Activated naive CD4-positive, alpha-beta T cell treated with anti-CD3 and anti-CD28 coated beads, Interleukin-2, amount 50 U/mL, for 24 hours (primary cell): ENCODE measurements at regions not wholly inside any gene's neighbourhood (a gene's known extent, or its start where the extent isn't known, plus 50 kb on each side); places are given as distances from the start of the nearest gene placed in this dataset.

Source experiments
- H3K27ac Mint-ChIP-seq: one replicate; pipeline ENCODE4 v1.8.0; 2021; ENCODE audit warnings: mild to moderate bottlenecking, mixed read lengths
- H3K27me3 Mint-ChIP-seq: one replicate; pipeline ENCODE4 v1.8.0; 2021; ENCODE audit warnings: mixed read lengths
- H3K36me3 Mint-ChIP-seq: one replicate; pipeline ENCODE4 v1.8.0; 2021; ENCODE audit warnings: mixed read lengths
- H3K4me1 Mint-ChIP-seq: one replicate; pipeline ENCODE4 v1.8.0; 2021; ENCODE audit warnings: mixed read lengths
- H3K4me3 Mint-ChIP-seq: one replicate; pipeline ENCODE4 v1.8.0; 2021; ENCODE audit warnings: mild to moderate bottlenecking, mixed read lengths
- H3K9me3 Mint-ChIP-seq: one replicate; pipeline ENCODE4 v1.8.0; 2021; ENCODE audit warnings: mixed read lengths

DNA sequence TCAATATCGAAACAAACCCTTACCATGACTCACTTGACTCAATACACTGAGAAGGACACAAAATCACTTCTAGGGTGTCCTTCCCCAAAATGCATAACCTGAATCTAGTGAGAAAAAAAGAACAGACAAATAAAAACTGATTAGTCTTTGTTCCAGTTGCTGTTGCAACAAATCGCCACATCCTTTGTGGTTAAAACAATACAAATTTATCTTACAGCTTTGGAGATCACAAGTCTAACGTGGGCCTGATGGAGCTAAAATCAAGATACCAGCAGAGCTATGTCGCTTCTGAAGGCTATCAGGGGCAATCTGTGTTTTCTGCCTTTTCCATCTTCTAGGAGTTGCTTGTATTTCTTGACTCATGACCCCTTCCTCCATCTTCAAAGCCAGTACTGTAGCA is 541.7 kb downstream of the KCNJ3 start:
- H3K9me3 Mint-ChIP-seq = peaks cover 5% of the 10 kb centered on the region
- H3K4me1 Mint-ChIP-seq = no peaks in the 10 kb centered on the region
- H3K27me3 Mint-ChIP-seq = no peaks in the 10 kb centered on the region
- H3K27ac Mint-ChIP-seq = no peak overlapping the region
- no peak overlapping the region for H3K4me3 Mint-ChIP-seq
- no peaks in the 10 kb centered on the region for H3K36me3 Mint-ChIP-seq

GRCh38 chr2:155235710-155236109 is 537.2 kb downstream of the KCNJ3 start:
- Mint-ChIP-seq H3K27me3 (no peaks in the 10 kb centered on the region), H3K4me1 (no peaks in the 10 kb centered on the region), H3K4me3 (no peak overlapping the region), H3K36me3 (no peaks in the 10 kb centered on the region), H3K9me3 (peaks cover 4% of the 10 kb centered on the region), H3K27ac (no peak overlapping the region)

GRCh38 chr2:155223781-155224406 is 525.4 kb downstream of the KCNJ3 start:
- Mint-ChIP-seq H3K27me3 (no peaks in the 10 kb centered on the region), H3K4me1 (no peaks in the 10 kb centered on the region), H3K4me3 (no peak overlapping the region), H3K9me3 (peaks cover 5% of the 10 kb centered on the region), H3K36me3 (no peaks in the 10 kb centered on the region), H3K27ac (no peak overlapping the region)

DNA sequence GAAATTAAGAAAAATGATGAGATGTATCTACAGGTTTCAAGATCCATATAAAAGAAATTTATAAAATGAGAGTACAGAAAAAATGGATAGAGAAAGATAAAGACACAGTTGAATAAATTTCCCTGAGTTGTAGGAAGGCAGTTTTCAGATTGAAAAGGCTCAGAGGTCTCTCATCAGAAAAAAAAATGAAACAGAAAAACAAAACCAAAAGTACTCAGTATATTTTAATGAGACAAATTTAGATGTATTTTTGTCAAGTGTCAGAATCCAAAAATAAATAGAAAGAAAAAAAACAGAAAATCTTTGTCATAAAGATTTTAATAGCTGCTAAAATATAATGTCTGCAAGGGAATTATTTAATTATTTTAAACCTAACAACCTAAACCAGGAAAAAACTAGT is 520.5 kb downstream of the KCNJ3 start:
- H3K9me3 Mint-ChIP-seq = peaks cover 9% of the 10 kb centered on the region

GRCh38 chr2:155218292-155218924 is 519.9 kb downstream of the KCNJ3 start:
- Mint-ChIP-seq H3K27ac (no peak overlapping the region), H3K4me3 (no peak overlapping the region), H3K9me3 (peaks cover 9% of the 10 kb centered on the region), H3K4me1 (no peaks in the 10 kb centered on the region), H3K36me3 (no peaks in the 10 kb centered on the region), H3K27me3 (no peaks in the 10 kb centered on the region)

More for the DNA sequence above, 520.5 kb downstream of the KCNJ3 start:
- Mint-ChIP-seq H3K36me3 (no peaks in the 10 kb centered on the region), H3K27me3 (no peaks in the 10 kb centered on the region), H3K4me1 (no peaks in the 10 kb centered on the region), H3K27ac (no peak overlapping the region), H3K4me3 (no peak overlapping the region)

GRCh38 chr2:155215037-155215707 is 516.7 kb downstream of the KCNJ3 start:
- H3K9me3 Mint-ChIP-seq = peaks cover 5% of the 10 kb centered on the region
- H3K36me3 Mint-ChIP-seq = no peaks in the 10 kb centered on the region
- H3K4me3 Mint-ChIP-seq = no peak overlapping the region
- H3K4me1 Mint-ChIP-seq = no peaks in the 10 kb centered on the region
- no peaks in the 10 kb centered on the region for H3K27me3 Mint-ChIP-seq
- no peak overlapping the region for H3K27ac Mint-ChIP-seq

DNA sequence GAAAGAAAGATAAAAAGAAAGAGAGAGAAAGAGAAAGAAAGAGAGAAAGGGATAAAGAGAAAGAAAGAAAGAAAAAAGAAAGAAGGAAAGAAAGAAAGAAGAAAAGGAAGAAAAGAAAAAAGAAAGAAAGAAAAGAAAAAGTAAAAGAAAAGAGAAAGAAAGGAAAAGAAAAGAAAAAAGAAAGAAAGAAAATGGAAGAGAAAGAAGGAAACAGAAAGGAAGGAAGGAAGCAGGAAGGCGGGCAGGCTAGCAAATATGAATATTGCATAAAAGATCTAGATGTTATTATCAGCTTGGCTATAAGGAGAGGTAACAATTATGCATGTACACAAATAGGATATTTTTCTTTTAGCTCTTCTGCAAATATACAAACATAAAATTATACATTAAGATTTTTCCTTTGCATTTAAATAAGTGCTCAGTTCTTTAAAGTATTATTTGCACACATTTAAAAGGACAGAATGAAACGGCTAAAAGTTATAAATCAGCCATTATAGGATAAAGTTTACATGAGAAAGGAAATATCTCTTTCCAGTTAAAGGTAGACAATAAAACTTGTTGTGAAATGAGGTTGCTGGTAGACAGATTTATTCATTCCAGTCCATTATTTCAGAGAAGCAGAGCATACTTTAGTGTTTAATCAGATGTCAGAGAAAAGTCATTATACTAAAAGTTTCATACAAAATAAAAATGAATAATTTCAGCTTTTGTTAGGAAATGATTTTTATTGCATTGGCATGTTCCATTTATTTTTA is 511.4 kb downstream of the KCNJ3 start:
- no peaks in the 10 kb centered on the region for H3K4me1 Mint-ChIP-seq
- no peak overlapping the region for H3K4me3 Mint-ChIP-seq
- no peaks in the 10 kb centered on the region for H3K27me3 Mint-ChIP-seq
- H3K9me3 Mint-ChIP-seq = no peaks in the 10 kb centered on the region
- H3K36me3 Mint-ChIP-seq = no peaks in the 10 kb centered on the region
- H3K27ac Mint-ChIP-seq = no peak overlapping the region

DNA sequence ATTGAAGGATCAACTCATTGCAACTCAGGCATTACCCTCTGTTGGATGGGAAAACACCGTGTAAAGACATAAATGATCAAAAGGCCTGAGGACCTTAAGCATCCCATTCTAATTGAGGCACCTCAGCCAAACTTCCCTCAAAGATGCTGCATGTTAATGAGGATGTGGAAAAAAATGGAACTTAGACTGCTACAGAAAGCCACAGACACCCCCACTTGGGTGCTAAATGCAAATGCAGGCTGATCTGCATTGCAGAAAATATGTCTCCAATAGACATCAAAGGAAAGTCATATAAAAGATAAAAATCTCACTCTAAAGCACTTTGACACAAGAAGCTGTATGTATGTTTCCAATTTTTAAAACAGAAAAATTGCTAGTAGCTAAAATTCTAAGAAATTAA is 504.7 kb downstream of the KCNJ3 start:
- H3K4me1 Mint-ChIP-seq = no peaks in the 10 kb centered on the region
- H3K27ac Mint-ChIP-seq = no peak overlapping the region
- H3K4me3 Mint-ChIP-seq = no peak overlapping the region
- no peaks in the 10 kb centered on the region for H3K9me3 Mint-ChIP-seq
- H3K27me3 Mint-ChIP-seq = no peaks in the 10 kb centered on the region
- H3K36me3 Mint-ChIP-seq = no peaks in the 10 kb centered on the region

DNA sequence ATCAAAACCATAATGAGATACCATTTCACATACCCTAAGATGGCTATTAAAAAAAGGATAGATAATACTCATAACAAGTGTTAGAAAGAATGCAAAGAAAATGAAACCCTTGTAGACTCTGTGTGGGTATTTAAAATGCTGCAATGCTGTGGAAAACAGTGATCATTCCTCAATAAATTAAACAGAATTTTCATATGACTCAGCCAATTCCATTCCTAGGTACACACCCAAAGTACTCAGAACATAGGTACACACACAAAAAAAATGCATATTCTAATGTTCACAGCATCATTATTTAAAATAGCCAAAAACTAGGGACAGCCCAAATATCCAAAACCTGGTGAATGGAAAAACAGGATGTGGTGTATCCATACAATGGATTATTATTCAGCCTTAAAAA is 502.3 kb downstream of the KCNJ3 start:
- Mint-ChIP-seq H3K9me3 (no peaks in the 10 kb centered on the region), H3K36me3 (no peaks in the 10 kb centered on the region), H3K4me1 (no peaks in the 10 kb centered on the region), H3K27me3 (no peaks in the 10 kb centered on the region), H3K4me3 (no peak overlapping the region), H3K27ac (no peak overlapping the region)

DNA sequence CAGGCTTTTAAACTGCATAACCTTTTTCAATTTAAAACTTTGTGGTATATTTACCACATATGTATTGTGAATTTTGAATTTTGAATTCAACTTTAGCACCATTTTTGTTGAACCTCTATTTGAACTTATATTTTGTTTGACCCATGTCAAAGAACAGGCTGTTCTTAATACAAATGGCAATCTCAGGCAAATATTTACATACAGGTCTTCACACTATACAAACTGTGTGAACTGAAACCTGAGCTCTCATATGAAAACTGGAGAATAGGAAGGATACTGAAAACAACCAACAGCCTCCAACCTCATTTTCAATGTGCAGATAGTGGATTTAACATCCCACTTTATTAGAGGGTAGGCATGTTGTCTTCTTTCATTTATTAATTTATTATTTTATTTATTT is 491.8 kb downstream of the KCNJ3 start:
- H3K9me3 Mint-ChIP-seq = no peaks in the 10 kb centered on the region
- H3K27me3 Mint-ChIP-seq = no peaks in the 10 kb centered on the region
- H3K4me3 Mint-ChIP-seq = no peak overlapping the region
- no peaks in the 10 kb centered on the region for H3K4me1 Mint-ChIP-seq
- H3K36me3 Mint-ChIP-seq = no peaks in the 10 kb centered on the region
- H3K27ac Mint-ChIP-seq = no peak overlapping the region

DNA sequence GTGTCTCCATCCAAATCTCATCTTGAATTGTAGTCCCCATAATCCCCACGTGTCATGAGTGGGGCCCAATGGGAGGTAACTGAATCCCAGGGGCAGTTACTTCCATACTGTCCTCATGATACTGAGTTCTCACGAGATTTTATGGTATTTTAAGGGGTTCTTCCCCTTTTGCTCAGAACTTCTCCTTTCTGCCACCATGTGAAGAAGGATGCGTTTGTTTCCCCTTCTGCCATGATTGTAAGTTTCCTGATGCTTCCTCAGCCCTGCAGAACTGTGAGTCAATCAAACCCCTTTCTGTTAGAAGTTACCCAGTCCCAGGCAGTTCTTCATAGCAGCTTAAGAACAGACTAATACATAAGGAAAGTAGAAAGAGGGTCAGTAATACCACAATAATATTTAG is 480.4 kb downstream of the KCNJ3 start:
- Mint-ChIP-seq H3K4me3 (no peak overlapping the region), H3K27me3 (no peaks in the 10 kb centered on the region), H3K27ac (no peak overlapping the region), H3K9me3 (no peaks in the 10 kb centered on the region), H3K36me3 (no peaks in the 10 kb centered on the region), H3K4me1 (no peaks in the 10 kb centered on the region)

GRCh38 chr2:155176345-155176744 is 477.9 kb downstream of the KCNJ3 start:
- no peaks in the 10 kb centered on the region for H3K9me3 Mint-ChIP-seq
- H3K4me1 Mint-ChIP-seq = no peaks in the 10 kb centered on the region
- H3K27ac Mint-ChIP-seq = no peak overlapping the region
- H3K4me3 Mint-ChIP-seq = no peak overlapping the region
- no peaks in the 10 kb centered on the region for H3K27me3 Mint-ChIP-seq
- no peaks in the 10 kb centered on the region for H3K36me3 Mint-ChIP-seq

GRCh38 chr2:155169317-155169716 is 470.8 kb downstream of the KCNJ3 start:
- Mint-ChIP-seq H3K4me1 (no peaks in the 10 kb centered on the region), H3K27ac (no peak overlapping the region), H3K36me3 (no peaks in the 10 kb centered on the region), H3K9me3 (no peaks in the 10 kb centered on the region), H3K4me3 (no peak overlapping the region), H3K27me3 (no peaks in the 10 kb centered on the region)

DNA sequence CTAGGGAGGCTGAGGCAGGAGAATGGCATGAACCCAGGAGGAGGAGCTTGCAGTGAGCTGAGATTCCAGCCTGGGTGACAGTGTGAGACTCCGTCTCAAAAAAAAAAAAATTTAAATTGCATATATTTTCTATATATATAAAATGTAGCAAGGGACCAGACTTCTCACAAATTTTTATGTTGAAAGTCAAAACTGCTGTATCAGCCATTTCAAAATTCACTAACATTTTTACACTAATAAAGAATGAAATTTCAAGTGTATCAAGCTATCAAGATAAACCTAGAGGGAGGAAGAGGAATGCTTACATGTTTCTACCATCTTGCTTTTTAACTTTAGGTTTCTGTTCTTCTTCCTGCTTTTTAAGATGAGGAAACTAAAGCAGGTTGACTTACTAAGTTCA is 464.0 kb downstream of the KCNJ3 start:
- Mint-ChIP-seq H3K9me3 (no peaks in the 10 kb centered on the region), H3K4me3 (no peak overlapping the region), H3K36me3 (no peaks in the 10 kb centered on the region), H3K27ac (no peak overlapping the region), H3K27me3 (no peaks in the 10 kb centered on the region), H3K4me1 (no peaks in the 10 kb centered on the region)

GRCh38 chr2:155161314-155161713 is 462.8 kb downstream of the KCNJ3 start:
- Mint-ChIP-seq H3K4me3 (no peak overlapping the region), H3K36me3 (no peaks in the 10 kb centered on the region), H3K27me3 (no peaks in the 10 kb centered on the region), H3K4me1 (no peaks in the 10 kb centered on the region), H3K9me3 (no peaks in the 10 kb centered on the region), H3K27ac (no peak overlapping the region)

DNA sequence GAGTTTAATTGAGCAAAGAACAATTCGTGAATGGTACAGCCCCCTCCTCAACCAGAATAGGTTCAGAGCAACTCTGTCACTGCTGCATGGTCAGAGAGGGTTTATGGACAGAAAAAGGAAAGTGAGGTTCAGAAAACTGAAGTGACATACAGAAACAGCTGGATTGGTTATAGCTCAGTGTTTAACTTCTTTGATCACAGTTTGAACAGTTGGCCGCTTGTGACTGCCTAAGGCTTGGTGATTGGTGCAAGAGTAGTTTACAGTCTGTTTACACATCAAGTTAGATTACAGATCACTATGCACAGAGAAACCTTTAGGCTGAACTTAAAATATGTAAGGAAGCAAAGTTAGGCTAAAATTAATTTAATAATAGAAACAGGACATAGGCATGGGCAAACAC is 459.2 kb downstream of the KCNJ3 start:
- Mint-ChIP-seq H3K27ac (no peak overlapping the region), H3K4me1 (no peaks in the 10 kb centered on the region), H3K9me3 (no peaks in the 10 kb centered on the region), H3K36me3 (no peaks in the 10 kb centered on the region), H3K4me3 (no peak overlapping the region), H3K27me3 (no peaks in the 10 kb centered on the region)
